ENCODE measurements at regions not wholly inside any gene's neighbourhood (a gene's known extent, or its start where the extent isn't known, plus 50 kb on each side); places are given as distances from the start of the nearest gene placed in this dataset.

- CTCF ChIA-PET (ENCODE audit: low intra/inter-chr PET ratio, low total read pairs): no interaction called here
- Histone ChIP-seq H3K9ac (ENCODE audit: insufficient read depth, low read depth, low read length) (no peak overlapping the region), H3K9me3 (ENCODE audit: low read length) (no peaks in the 10 kb centered on the region), H3K4me2 (ENCODE audit: low read depth, low read length) (no peak overlapping the region), H3K4me1 (ENCODE audit: insufficient read depth, low read length) (no peaks in the 10 kb centered on the region), H3K27ac (ENCODE audit: extremely low read length, insufficient read depth, low read length) (no peak overlapping the region), H3K36me3 (replicated peaks in 1 of 2; ENCODE audit: control insufficient read depth in 1 of 2, insufficient read depth in 2 of 2, low read length in 2 of 2) (no peaks in the 10 kb centered on the region), H4K20me1 (ENCODE audit: insufficient read depth, low read length) (no peaks in the 10 kb centered on the region), H3K79me2 (ENCODE audit: insufficient read depth, low read length) (no peaks in the 10 kb centered on the region), H3K4me3 (replicated peaks in 1 of 3; ENCODE audit: insufficient read depth in 1 of 3, low read depth in 2 of 3, low read length in 3 of 3) (no peak overlapping the region), H2AFZ (ENCODE audit: low read length) (no peak overlapping the region), H3K27me3 (ENCODE audit: control insufficient read depth in 1 of 2, insufficient read depth in 2 of 2, low read length in 2 of 2) (no peaks in the 10 kb centered on the region; a peak in 1 of 5 replicates)
- WGBS (ENCODE audit: low lambda C conversion rate): 50% methylated on average over 6 of the region's 6 CpGs
- DNase-seq (ENCODE audit: low spot score) (no peak), ATAC-seq (no peak), FAIRE-seq (no peak)
- POLR2A ChIA-PET: no interaction called here
- in situ Hi-C loops (cut with HindIII; ENCODE audit: extremely low pct_ligation_motif_present, low pct_unique_long_range_greater_than_20kb): no loop called here
- BruUV-seq (replicated peaks): no TSS peak
- intact Hi-C loops (cut with micrococcal nuclease; ENCODE audit: unreplicated experiment): no loop called here
- TF ChIP-seq ZNF775 (CRISPR knock-in tag; IDR thresholded peaks at IDR 0.05; ENCODE audit: borderline replicate concordance): no peak
- TF ChIP-seq NFE2L2 (IDR thresholded peaks at IDR 0.05; ENCODE audit: low read length): no peak
- no peak for TF ChIP-seq ETV5 (CRISPR knock-in tag; IDR thresholded peaks at IDR 0.05; ENCODE audit: borderline replicate concordance)
- TF ChIP-seq KLF15 (CRISPR knock-in tag; IDR thresholded peaks at IDR 0.05; ENCODE audit: borderline replicate concordance): no peak
- no peak for TF ChIP-seq YEATS2 (CRISPR knock-in tag; IDR thresholded peaks at IDR 0.05; ENCODE audit: borderline replicate concordance)
- TF ChIP-seq, protein P1, sequence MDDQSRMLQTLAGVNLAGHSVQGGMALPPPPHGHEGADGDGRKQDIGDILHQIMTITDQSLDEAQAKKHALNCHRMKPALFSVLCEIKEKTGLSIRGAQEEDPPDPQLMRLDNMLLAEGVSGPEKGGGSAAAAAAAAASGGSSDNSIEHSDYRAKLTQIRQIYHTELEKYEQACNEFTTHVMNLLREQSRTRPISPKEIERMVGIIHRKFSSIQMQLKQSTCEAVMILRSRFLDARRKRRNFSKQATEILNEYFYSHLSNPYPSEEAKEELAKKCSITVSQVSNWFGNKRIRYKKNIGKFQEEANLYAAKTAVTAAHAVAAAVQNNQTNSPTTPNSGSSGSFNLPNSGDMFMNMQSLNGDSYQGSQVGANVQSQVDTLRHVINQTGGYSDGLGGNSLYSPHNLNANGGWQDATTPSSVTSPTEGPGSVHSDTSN (CRISPR knock-in tag; IDR thresholded peaks at IDR 0.05; ENCODE audit: borderline replicate concordance): no peak
- TF ChIP-seq ARID2 (CRISPR knock-in tag; IDR thresholded peaks at IDR 0.05; ENCODE audit: borderline replicate concordance): no peak
- no peak for TF ChIP-seq ZBTB26 (CRISPR knock-in tag; IDR thresholded peaks at IDR 0.05; ENCODE audit: borderline replicate concordance)
- no peak for TF ChIP-seq SALL1 (CRISPR knock-in tag; IDR thresholded peaks at IDR 0.05)
- TF ChIP-seq LCORL (IDR thresholded peaks at IDR 0.05): no peak
- no peak for TF ChIP-seq LCORL (CRISPR knock-in tag; IDR thresholded peaks at IDR 0.05)
- no peak for TF ChIP-seq JUND (CRISPR knock-in tag; IDR thresholded peaks at IDR 0.05)
- TF ChIP-seq SMARCC2 (IDR thresholded peaks at IDR 0.05): no peak
- TF ChIP-seq ZNF512B (CRISPR knock-in tag; IDR thresholded peaks at IDR 0.05; ENCODE audit: borderline replicate concordance): no peak
- TF ChIP-seq NCOA5 (CRISPR knock-in tag; IDR thresholded peaks at IDR 0.05): no peak
- TF ChIP-seq ZEB1 (IDR thresholded peaks at IDR 0.05; ENCODE audit: insufficient replicate concordance, low read depth): no peak
- TF ChIP-seq ZNF879 (CRISPR knock-in tag; IDR thresholded peaks at IDR 0.05): no peak
- no peak for TF ChIP-seq GRHL1 (CRISPR knock-in tag; conservative IDR thresholded peaks at IDR 0.05)
Measured at GRCh38 chr4:121236353-121237068, 72.4 kb upstream of the TNIP3 start.
